GM10266 (cell line): ENCODE measurements at regions not wholly inside any gene's neighbourhood (a gene's known extent, or its start where the extent isn't known, plus 50 kb on each side); places are given as distances from the start of the nearest gene placed in this dataset.

ENCODE experiments used
- DNase-seq: peaks from one replicate; pipeline ENCODE4 v3.0.0; 2012; ENCODE audit errors: extremely low spot score
- CTCF ChIP-seq: IDR thresholded peaks from 2 replicates; pipeline ENCODE4 v1.5.1; 2012; ENCODE audit warnings: mild to moderate bottlenecking, low read depth; ENCODE audit not compliant: control insufficient read depth, insufficient read depth; ENCODE audit errors: missing control alignments

- TF ChIP-seq CTCF: no peak
- DNase-seq: no peak
Observed at GRCh38 chr2:11014026-11014425, 102.3 kb downstream of the KCNF1 start.

DNA sequence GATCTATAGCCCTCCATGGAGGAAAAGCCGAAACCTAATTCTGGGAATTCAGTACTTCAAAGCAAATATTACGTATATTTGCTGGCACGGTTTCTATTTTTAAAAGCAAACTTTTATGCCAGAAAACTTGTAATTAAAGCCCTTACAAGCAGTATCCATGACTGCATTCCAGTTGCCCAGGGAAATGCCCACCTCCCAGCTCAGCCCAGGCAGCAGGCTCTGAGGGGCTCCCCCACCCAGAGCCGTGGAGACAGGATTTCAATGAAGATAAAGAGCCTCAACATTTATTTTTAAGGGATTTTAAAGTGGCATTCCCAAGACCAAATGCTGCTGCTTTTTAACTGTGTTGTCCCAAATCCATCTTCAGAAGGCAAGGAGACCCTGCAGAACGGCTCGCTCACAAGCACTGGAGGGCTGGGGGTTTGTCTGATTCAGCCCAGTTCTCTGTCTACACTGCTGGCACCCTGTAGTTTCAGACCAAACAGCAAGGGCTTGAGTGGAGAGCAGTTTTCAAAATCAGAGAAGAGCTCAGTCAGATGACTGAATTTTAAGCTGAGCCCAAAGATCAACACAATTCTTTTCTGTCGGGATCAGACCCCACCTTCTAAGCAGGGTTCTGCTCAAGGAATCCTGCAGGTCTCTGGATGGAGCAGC is 105.1 kb downstream of the KCNF1 start:
- no peak for TF ChIP-seq CTCF
- DNase-seq: no peak

DNA sequence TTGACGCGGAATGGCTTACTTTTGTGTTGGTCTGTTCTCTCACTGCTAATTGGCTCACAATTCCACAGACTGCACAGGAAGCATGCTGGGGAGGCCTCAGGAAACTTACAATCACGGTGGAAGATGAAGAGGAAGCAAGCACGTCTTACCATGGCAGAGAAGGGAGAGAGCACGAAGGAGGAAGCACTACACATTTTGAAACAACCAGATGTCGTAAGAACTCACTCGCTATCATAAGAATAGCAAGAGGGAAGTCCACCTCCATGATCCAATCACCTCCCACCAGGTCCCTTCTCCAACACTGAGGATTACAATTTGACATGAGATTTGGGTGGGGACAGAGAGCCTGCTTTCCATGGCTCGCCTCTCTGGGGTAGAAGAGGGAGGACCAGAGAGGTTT is 106.2 kb downstream of the KCNF1 start:
- no peak for TF ChIP-seq CTCF
- DNase-seq: no peak

GRCh38 chr2:11018651-11019185 is 107.0 kb downstream of the KCNF1 start:
- TF ChIP-seq CTCF: no peak

GRCh38 chr2:11019614-11020013 is 107.9 kb downstream of the KCNF1 start:
- TF ChIP-seq CTCF: no peak
- DNase-seq: no peak

More at GRCh38 chr2:11018651-11019185, 107.0 kb downstream of the KCNF1 start:
- no peak for DNase-seq

- no peak for TF ChIP-seq CTCF
- DNase-seq: no peak
Observed at GRCh38 chr2:11022064-11022463, 110.3 kb downstream of the KCNF1 start.

GRCh38 chr2:11022591-11023273 is 111.0 kb downstream of the KCNF1 start:
- DNase-seq: no peak
- no peak for TF ChIP-seq CTCF
